ENCODE measurements at regions not wholly inside any gene's neighbourhood (a gene's known extent, or its start where the extent isn't known, plus 50 kb on each side); places are given as distances from the start of the nearest gene placed in this dataset.

GRCh38 chr5:8848997-8849594 is 696.8 kb downstream of the SEMA5A start:
- Mint-ChIP-seq H3K4me3 (no peak overlapping the region), H3K4me1 (no peaks in the 10 kb centered on the region), H3K9me3 (no peaks in the 10 kb centered on the region), H3K27me3 (ENCODE audit: low read depth, poor library complexity) (peaks cover 4% of the 10 kb centered on the region), H3K36me3 (ENCODE audit: low read depth) (no peaks in the 10 kb centered on the region), H3K27ac (no peak overlapping the region)
- DNase-seq: no peak
- TF ChIP-seq, protein P1, sequence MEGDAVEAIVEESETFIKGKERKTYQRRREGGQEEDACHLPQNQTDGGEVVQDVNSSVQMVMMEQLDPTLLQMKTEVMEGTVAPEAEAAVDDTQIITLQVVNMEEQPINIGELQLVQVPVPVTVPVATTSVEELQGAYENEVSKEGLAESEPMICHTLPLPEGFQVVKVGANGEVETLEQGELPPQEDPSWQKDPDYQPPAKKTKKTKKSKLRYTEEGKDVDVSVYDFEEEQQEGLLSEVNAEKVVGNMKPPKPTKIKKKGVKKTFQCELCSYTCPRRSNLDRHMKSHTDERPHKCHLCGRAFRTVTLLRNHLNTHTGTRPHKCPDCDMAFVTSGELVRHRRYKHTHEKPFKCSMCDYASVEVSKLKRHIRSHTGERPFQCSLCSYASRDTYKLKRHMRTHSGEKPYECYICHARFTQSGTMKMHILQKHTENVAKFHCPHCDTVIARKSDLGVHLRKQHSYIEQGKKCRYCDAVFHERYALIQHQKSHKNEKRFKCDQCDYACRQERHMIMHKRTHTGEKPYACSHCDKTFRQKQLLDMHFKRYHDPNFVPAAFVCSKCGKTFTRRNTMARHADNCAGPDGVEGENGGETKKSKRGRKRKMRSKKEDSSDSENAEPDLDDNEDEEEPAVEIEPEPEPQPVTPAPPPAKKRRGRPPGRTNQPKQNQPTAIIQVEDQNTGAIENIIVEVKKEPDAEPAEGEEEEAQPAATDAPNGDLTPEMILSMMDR (IDR thresholded peaks at IDR 0.05): no peak

GRCh38 chr5:8851101-8851500 is 694.8 kb downstream of the SEMA5A start:
- H3K9me3 Mint-ChIP-seq: no peaks in the 10 kb centered on the region
- DNase-seq: no peak

DNA sequence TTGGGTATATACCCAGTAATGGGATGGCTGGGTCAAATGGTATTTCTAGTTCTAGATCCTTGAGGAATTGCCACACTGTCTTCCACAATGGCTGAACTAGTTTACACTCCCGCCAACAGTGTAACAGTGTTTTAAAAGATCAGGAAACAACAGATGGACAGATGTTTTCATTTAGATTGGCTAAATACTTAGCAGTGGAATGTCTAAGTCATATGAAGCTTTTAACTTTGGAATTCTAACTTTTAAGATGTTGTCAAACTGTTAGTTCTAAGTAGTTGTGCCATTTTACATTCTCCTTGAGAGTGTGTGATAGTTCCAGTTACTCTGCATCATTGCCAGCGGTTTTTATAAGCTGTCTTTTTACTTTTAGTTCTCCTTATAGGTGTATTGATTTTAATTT is 688.8 kb downstream of the SEMA5A start:
- H3K9me3 Mint-ChIP-seq: no peaks in the 10 kb centered on the region
- peaks cover 2% of the 10 kb centered on the region for H3K27me3 Mint-ChIP-seq (ENCODE audit: low read depth, poor library complexity)
- H3K27ac Mint-ChIP-seq: no peak overlapping the region
- no peak overlapping the region for H3K4me3 Mint-ChIP-seq
- no peak for DNase-seq
- H3K36me3 Mint-ChIP-seq (ENCODE audit: low read depth): no peaks in the 10 kb centered on the region
- H3K4me1 Mint-ChIP-seq: no peaks in the 10 kb centered on the region
- TF ChIP-seq, protein P1 (IDR thresholded peaks at IDR 0.05): no peak

More at GRCh38 chr5:8851101-8851500, 694.8 kb downstream of the SEMA5A start:
- TF ChIP-seq, protein P1 (IDR thresholded peaks at IDR 0.05): no peak
- Mint-ChIP-seq H3K27me3 (ENCODE audit: low read depth, poor library complexity) (peaks cover 4% of the 10 kb centered on the region), H3K27ac (no peak overlapping the region), H3K4me3 (no peak overlapping the region), H3K36me3 (ENCODE audit: low read depth) (no peaks in the 10 kb centered on the region), H3K4me1 (no peaks in the 10 kb centered on the region)

DNA sequence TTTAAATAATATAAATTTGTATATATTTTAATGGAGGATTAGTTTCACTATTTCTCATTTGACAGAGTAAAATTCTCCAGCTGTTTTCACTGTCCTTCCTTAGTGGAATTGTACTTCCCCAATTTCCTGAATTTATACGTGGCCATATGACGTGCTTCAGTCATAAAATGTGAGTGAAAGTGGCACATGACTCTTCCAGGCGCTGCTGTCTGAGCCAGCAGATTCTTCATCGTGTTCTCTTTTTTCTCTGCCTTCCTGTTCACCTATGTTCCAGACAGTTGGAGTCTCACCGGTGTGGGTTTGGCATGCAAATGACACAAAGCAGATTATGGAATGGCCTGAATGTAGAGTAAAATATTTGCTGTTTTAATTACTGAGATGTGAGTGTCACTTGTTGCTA is 684.1 kb downstream of the SEMA5A start:
- Mint-ChIP-seq H3K27me3 (ENCODE audit: low read depth, poor library complexity) (peaks cover 6% of the 10 kb centered on the region), H3K9me3 (no peaks in the 10 kb centered on the region), H3K4me3 (no peak overlapping the region), H3K27ac (no peak overlapping the region), H3K36me3 (ENCODE audit: low read depth) (no peaks in the 10 kb centered on the region), H3K4me1 (no peaks in the 10 kb centered on the region)
- DNase-seq: no peak
- TF ChIP-seq, protein P1 (IDR thresholded peaks at IDR 0.05): no peak

DNA sequence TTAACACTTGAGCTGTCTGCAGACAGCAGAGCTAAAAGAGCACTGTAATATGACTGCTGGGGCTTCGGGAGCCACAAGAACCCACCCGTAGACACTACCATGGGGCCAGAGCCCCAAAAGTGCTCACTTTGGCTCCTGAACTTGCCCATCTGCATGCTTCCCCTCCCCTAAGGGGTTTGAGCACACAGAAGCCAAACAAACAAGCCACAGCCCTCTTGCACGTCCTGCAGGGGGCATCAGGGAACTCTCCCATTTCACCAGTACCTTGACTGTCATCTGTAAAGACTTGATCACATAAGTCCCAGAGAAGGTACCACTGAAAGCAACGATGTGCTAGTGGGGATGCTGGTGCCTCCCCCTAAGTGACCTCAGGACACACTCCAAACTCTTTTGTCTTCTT is 681.8 kb downstream of the SEMA5A start:
- Mint-ChIP-seq H3K4me3 (no peak overlapping the region), H3K27me3 (ENCODE audit: low read depth, poor library complexity) (peaks cover 6% of the 10 kb centered on the region), H3K4me1 (no peaks in the 10 kb centered on the region), H3K27ac (no peak overlapping the region), H3K36me3 (ENCODE audit: low read depth) (no peaks in the 10 kb centered on the region), H3K9me3 (no peaks in the 10 kb centered on the region)
- TF ChIP-seq, protein P1 (IDR thresholded peaks at IDR 0.05): no peak
- no peak for DNase-seq

DNA sequence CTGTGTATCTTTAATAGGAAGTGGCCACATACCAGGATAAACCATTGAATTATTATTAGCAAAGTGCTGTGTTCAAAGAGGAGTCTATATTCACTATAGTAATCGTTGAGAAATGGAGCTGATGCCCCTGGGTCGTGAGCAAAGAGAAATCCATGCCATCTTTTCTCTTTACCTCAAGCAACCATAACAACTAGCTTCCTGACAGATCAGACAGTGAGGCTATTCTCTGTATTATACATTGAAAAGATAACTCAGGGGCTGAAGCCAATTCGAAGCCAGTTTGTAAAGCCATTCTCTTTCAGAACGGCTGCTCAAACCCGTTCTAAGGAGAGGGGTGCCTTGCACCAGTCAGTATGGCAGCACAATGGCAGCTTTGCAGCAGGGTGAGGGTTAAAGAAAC is 680.6 kb downstream of the SEMA5A start:
- TF ChIP-seq, protein P1 (IDR thresholded peaks at IDR 0.05): no peak
- no peak for DNase-seq
- Mint-ChIP-seq H3K4me3 (no peak overlapping the region), H3K27me3 (ENCODE audit: low read depth, poor library complexity) (peaks cover 6% of the 10 kb centered on the region), H3K4me1 (no peaks in the 10 kb centered on the region), H3K36me3 (ENCODE audit: low read depth) (no peaks in the 10 kb centered on the region), H3K27ac (no peak overlapping the region), H3K9me3 (no peaks in the 10 kb centered on the region)
